SW 1271 (cell line): ENCODE measurements at regions not wholly inside any gene's neighbourhood (a gene's known extent, or its start where the extent isn't known, plus 50 kb on each side); places are given as distances from the start of the nearest gene placed in this dataset.

Experiments
- DNase-seq, 2 experiments: peaks; one replicate each; lab custom pipeline; 2025; lab: John Stamatoyannopoulos, UW

DNA sequence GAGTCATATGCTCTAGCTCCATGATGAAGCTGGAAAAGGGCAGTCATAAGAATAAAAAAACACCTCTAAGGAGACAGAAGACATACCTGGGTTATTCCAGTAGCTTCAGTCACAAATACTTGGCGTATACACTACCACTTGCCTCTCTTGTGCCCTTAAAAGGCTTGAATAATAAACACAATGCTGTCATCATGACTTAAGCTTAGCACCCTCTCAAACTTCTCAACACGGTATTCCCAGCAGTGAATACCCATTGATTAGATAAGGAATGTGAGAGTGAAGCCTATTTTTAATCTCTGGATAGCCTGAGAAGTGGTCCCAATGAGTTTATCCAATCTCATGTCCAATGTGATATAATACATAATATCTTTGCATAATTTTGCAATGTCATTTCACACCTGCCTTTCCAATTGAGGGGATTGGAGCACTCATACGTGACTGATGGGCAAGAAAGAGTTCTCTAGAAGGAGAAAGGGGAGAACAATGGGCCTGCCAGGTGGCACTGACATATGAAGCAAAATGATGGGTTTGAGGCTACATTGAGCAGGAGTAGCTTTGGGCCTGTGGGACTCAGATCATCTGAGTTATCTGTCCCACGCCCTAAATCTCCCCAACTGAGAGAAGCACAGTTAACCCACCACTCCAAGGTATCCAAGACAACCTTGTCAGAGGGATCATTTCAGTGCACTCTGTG is 298.6 kb upstream of the DAB1 start:
- DNase-seq, result no peak

DNA sequence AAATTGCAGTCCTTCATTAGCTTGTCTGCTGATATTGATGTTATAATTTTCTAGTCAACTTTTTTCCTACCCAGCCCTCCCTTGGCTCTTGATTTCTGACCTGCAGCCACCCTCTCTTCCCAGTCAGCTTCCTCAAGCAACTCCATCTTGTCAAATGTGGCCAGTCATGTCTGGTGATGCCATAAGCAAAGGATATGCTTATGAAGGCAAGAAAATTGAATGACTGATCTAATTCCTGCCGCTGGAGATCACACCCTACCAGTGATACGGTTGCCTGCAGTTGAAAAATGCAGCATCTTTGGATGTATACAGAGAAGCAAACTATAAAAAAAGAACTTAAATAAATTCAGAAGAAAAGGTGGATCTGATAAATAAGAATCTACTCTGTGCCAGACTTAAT is 297.1 kb upstream of the DAB1 start:
- no peak for DNase-seq

- DNase-seq, result no peak
Observed at GRCh38 chr1:57719274-57719673, 295.4 kb upstream of the DAB1 start.

GRCh38 chr1:57713501-57713900 is 289.6 kb upstream of the DAB1 start:
- no peak for DNase-seq

DNA sequence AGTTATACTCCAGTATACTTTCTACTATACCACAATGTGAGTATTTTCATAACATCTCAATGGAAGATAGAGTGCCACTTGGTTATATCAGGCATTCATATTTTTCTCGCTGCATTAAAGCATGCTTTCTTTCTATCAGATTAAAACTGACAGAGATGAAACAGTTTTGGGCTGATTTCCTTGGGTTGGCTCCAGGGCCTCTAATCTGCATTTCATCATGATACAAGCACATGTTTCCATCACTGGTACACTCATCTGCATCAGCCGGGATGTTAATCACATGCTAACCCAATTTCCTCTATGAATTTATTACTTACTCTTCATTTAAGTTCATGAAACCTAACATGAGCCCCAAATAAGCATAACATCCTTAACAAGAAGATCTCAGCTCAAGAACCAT is 289.0 kb upstream of the DAB1 start:
- no peak for DNase-seq

- DNase-seq, result no peak
Observed at GRCh38 chr1:57711326-57711725, 287.5 kb upstream of the DAB1 start.

DNA sequence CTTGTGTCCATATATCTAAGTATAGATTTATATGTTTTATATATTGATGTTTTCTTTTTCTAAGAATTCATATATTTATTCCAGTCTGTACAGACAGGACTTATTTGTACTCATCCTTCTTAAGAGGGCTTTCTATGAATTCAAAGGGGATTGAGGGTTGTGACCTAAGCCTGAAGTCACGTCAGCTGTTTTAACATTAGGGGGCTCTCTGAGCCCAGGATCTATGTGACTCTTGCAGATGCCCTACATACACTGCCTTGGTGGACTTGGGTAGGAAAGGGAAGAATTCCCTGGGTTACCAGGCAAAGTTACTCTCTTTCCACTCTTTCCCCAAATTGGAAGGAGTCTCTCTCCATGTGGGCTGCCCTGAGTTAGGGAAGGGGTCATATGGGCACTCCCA is 283.8 kb upstream of the DAB1 start:
- DNase-seq, result no peak

GRCh38 chr1:57704811-57705210 is 281.0 kb upstream of the DAB1 start:
- DNase-seq, result no peak

DNA sequence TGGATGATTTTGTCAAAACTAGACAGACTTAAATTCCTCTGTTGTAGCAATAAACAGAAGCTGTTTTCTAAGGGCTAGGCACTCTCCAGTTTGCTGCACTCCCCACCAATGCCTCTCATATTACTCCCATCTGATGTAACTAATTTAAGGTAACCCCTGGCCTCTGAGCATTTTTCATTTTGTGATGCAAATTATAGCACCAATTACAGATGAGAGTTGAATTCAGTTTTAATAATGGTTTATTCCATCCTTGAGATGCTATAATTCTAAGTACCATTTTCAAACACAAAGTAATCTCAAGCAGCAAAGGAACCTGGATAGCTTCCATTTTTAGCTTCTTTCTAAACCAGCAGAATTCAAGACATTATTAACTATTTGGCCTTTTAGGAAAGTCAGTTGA is 280.4 kb upstream of the DAB1 start:
- DNase-seq, result no peak

GRCh38 chr1:57696904-57697303 is 273.0 kb upstream of the DAB1 start:
- DNase-seq, result no peak

DNA sequence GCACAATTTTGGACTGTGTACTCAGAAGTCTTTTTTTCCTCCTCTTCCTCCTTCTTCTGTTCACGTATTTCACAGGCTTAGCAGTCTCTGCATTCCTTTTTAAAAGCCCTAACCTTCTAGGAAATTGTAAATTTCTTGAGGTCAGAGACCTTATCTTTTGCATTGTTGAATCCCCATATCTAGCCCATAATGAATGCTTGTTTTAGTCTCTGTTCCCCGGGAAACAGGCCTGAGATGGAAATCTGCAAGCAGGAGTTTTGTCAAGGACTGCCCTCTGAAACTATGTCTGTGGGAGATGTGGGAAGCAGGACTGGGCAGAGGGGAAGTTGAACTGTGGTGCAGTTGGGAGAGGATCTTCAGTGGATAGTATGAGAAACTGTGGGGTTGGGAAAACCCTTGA is 272.2 kb upstream of the DAB1 start:
- no peak for DNase-seq

DNA sequence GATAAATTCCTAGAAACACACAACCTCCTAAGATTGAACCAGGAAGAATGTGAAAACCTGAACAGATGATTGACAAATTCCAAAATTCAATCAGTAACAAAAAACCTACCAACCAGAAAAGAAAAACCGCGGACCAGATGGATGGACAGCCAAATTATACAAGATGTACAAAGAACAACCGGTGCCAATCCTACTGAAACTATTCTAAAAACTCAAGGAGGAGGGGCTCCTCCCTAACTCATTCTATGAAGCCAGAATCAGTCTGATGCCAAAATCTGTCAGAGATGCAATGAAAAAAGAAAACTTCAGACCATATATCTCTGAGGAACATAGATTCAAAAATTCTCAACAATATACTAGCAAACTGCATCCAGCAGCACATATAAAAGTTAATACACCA is 262.4 kb upstream of the DAB1 start:
- no peak for DNase-seq

DNA sequence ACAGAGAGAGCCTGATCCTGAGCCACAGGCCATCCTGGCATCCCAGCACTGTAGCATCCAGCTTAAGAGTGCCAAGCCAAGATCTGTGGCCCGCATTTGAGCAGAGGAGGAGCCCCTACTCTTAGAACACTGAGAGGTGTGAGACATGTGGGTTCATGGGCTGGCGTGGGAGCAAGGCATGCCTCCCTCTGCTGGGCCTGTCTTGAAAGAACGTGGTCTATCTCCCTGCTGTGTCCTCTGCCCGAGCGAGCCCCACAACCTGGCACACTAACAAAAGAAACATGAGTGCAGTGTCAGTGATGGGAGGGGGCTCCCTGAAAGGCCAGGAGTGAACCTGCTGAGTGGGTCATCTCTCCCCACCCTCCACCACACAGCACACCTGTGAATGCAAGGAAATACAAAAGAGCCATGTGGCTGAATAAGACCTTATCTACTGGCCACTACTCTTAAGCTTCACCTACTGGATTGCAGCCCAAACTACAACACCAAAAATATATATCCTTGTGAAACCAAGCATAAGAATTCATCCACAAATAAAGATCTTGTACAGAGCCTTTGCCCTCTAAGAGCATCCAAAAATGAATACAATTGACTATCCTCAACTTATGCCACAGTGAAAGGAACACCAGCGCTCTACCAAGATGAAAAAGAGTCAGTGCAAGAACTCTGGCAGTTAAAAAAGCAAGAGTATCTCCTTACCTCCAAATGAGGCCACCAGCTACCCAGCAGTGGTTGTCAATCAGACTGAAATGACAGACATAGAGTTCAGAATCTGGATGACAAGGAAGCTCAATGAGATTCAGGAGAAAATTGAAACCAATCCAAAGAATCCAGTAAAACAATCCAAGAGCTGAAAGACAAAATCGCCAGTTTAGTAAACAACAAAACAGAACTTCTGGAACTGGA is 259.4 kb upstream of the DAB1 start:
- no peak for DNase-seq

- no peak for DNase-seq
Observed at GRCh38 chr1:57678138-57678537, 254.3 kb upstream of the DAB1 start.

DNA sequence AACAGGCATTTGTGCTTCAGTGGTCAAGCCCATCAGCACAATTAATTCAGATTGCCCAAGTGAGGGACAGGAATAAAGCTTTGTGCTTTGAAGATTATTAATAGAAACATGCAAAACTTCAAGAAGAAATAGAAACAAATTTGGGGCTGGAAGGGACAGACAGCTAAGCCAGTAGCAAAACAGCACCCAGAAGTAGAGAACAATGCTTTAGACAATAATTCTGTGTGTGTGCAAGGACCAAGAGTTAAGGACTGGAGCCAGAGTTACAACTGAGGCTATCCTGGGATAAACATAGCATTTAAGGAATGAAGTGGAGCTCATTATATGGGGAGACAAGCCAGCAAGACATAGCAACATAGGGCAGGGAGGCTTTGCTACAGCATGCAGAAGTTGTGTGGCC is 251.9 kb upstream of the DAB1 start:
- no peak for DNase-seq

- DNase-seq, result no peak
Observed at GRCh38 chr1:57674801-57675200, 250.9 kb upstream of the DAB1 start.

DNA sequence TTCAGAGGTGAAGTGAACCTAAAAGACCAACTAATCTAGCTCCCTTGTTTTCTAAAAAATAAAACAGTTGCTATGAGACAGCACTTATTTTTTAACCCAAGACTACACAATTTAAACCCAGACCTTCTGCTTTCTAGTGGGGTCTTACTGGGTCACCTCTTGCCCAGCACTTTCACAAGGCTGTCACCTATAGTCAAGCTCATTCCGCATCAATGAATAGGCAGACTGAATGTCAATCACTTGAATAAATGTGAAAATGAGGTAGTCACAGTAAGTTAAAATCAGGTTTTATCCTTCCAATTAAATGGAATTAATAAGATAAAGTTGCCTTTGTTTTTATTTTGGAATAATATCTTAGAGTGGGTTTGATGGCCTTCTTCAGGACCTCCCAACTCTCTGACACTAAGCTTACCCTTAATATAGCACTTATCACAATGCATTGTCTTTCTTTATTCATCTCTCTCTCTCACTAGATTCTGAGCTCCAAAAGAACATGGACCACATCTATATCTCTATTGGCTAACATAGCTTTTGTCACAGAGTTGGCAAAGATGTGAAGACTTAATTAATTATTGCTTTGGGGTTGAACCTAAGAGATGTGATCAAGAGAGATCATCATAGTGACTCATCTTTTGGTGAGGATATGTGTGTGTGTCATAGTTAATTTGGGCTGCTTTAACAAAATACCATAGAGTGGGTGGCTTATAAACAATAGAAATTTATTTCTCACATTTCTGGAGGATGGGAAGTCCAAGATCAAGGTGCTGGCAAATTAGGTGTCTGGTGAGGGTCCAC is 248.7 kb upstream of the DAB1 start:
- no peak for DNase-seq

DNA sequence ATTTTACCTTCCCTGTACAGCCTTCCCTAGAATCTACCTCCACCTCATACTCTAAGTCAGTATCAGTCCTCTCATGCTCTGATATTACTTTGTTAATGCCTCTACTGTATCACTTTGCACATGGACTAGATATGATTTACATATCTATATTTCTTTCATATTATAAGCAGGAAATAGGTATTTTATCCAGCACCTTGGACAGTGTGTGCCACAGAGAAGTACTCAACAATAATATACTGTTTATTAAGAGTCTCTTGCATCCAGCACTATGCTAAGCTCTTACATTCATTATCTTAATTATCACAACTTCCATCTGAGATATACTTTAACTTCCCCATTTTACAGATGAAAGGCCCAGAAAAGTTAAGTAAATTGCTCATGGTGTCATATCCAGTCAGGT is 247.9 kb upstream of the DAB1 start:
- DNase-seq, result no peak

- DNase-seq, result no peak
Observed at GRCh38 chr1:57659804-57660203, 235.9 kb upstream of the DAB1 start.

DNA sequence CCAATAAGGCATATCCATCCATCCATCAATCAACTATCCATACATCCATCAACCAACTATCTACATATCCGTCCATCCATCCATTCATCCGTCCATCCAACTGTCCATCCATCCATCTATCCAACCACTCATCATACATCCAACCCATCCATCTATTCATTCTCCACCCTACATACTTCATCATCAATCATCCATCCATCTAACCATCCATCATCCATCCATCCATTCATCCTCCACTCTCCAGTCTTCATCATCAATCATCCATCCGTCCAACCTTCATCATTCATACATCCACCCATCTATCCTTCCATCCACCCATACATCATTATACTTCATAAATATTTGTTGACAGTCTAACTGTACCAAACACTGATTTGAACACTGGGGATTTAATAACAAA is 231.3 kb upstream of the DAB1 start:
- DNase-seq, result no peak

GRCh38 chr1:57644667-57645066 is 220.8 kb upstream of the DAB1 start:
- no peak for DNase-seq

GRCh38 chr1:57638239-57638638 is 214.4 kb upstream of the DAB1 start:
- no peak for DNase-seq

GRCh38 chr1:57637155-57637554 is 213.3 kb upstream of the DAB1 start:
- DNase-seq, result no peak
